22Rv1 (cell line): ENCODE measurements at regions not wholly inside any gene's neighbourhood (a gene's known extent, or its start where the extent isn't known, plus 50 kb on each side); places are given as distances from the start of the nearest gene placed in this dataset.

ENCODE experiments used
- ZFX ChIP-seq: fragments of 450-650 bp; IDR thresholded peaks from 2 replicates; pipeline ENCODE4 v1.6.1; 2017; ENCODE audit warnings: antibody characterized with exemption, borderline replicate concordance
- TF ChIP-seq, protein P1 (sequence below): fragments of 450-650 bp; IDR thresholded peaks from 2 replicates; pipeline ENCODE4 v1.5.1; 2017; ENCODE audit warnings: mild to moderate bottlenecking

DNA sequence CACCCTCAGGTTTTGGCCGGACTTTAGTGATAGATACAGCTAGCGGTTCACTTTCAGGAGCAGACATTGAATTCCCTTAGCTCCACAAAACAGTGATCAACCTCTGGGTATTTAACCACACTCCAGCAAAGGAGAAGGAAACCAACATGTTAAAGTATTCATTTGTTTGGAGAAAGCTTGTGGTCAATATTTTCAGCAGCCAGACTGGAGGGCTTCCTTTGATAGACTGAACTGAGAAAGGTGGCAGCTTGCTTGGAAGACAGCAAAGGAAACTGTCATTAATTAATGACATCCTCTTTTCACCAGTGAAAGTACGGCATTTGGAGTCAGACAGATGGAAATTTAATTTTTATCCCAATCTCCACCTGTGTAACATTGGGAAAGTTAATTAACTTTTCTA is 289.1 kb upstream of the CLNK start:
- TF ChIP-seq, protein P1, sequence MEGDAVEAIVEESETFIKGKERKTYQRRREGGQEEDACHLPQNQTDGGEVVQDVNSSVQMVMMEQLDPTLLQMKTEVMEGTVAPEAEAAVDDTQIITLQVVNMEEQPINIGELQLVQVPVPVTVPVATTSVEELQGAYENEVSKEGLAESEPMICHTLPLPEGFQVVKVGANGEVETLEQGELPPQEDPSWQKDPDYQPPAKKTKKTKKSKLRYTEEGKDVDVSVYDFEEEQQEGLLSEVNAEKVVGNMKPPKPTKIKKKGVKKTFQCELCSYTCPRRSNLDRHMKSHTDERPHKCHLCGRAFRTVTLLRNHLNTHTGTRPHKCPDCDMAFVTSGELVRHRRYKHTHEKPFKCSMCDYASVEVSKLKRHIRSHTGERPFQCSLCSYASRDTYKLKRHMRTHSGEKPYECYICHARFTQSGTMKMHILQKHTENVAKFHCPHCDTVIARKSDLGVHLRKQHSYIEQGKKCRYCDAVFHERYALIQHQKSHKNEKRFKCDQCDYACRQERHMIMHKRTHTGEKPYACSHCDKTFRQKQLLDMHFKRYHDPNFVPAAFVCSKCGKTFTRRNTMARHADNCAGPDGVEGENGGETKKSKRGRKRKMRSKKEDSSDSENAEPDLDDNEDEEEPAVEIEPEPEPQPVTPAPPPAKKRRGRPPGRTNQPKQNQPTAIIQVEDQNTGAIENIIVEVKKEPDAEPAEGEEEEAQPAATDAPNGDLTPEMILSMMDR, result no peak
- no peak for TF ChIP-seq ZFX
